HEK293 (cell line): ENCODE measurements at regions not wholly inside any gene's neighbourhood (a gene's known extent, or its start where the extent isn't known, plus 50 kb on each side); places are given as distances from the start of the nearest gene placed in this dataset.

ENCODE experiments used
- CTCF ChIA-PET: fragments of 350-600 bp; formaldehyde crosslinking; extraction: SDS; loops from one replicate; lab custom pipeline; 2021; ENCODE audit warnings: antibody characterized with exemption; lab: Yijun Ruan, JAX
- POLR2A ChIA-PET: fragments of 300-600 bp; formaldehyde crosslinking; extraction: SDS; loops from one replicate; lab custom pipeline; 2020; ENCODE audit warnings: antibody characterized with exemption, inconsistent platforms; lab: Yijun Ruan, JAX
- H3K27ac ChIP-seq: fragments of 200-500 bp; sonication (Bioruptor generic); 2 replicates; pipeline ENCODE4 v1.5.1; 2014; ENCODE audit warnings: low read depth, low read length, control low read depth, inconsistent platforms; ENCODE audit errors: extremely low read depth
- H3K36me3 ChIP-seq, 2 experiments: fragments of 200-500 bp in 1 of 2; sonication (Bioruptor generic) in 1 of 2; 1 replicate in 1 of 2; 2 replicates in 1 of 2; pipeline ENCODE4 v1.5.1; 2014 to 2017; ENCODE audit warnings: inconsistent platforms in 2 of 2, low read length in 2 of 2; ENCODE audit not compliant: control insufficient read depth in 2 of 2, insufficient read depth in 1 of 2
- H3K4me1 ChIP-seq: fragments of 200-500 bp; sonication (Bioruptor generic); 2 replicates; pipeline ENCODE4 v1.5.1; 2014; ENCODE audit warnings: mild to moderate bottlenecking, low read length, inconsistent platforms; ENCODE audit not compliant: control insufficient read depth, insufficient read depth
- H3K4me3 ChIP-seq: 2 replicates; pipeline ENCODE4 v1.5.1; 2011; ENCODE audit warnings: low read depth, mild to moderate bottlenecking, control low read depth, low read length, moderate library complexity
- H3K9me3 ChIP-seq: fragments of 200-500 bp; sonication (Bioruptor generic); 2 replicates; pipeline ENCODE4 v1.5.1; 2014; ENCODE audit warnings: low read depth, low read length, inconsistent platforms; ENCODE audit not compliant: control insufficient read depth, insufficient read depth
- HOXD13 ChIP-seq: sonication (generic); formaldehyde crosslinking; IDR thresholded peaks from 2 replicates; pipeline ENCODE4 v1.8.0; 2022; ENCODE audit warnings: missing genetic modification reagents, borderline replicate concordance
- MEIS1 ChIP-seq: sonication (generic); formaldehyde crosslinking; IDR thresholded peaks from 2 replicates; pipeline ENCODE4 v1.8.1; 2022; ENCODE audit warnings: missing genetic modification reagents, mild to moderate bottlenecking, borderline replicate concordance
- OSR2 ChIP-seq: fragments of 450-650 bp; formaldehyde crosslinking; IDR thresholded peaks from 2 replicates; pipeline ENCODE4 v1.5.1; 2016; ENCODE audit warnings: missing biosample characterization, missing genetic modification characterization
- SCRT1 ChIP-seq: fragments of 450-650 bp; formaldehyde crosslinking; IDR thresholded peaks from 2 replicates; pipeline ENCODE4 v1.5.1; 2016; ENCODE audit warnings: missing biosample characterization, missing genetic modification characterization, borderline replicate concordance
- ZBTB17 ChIP-seq: fragments of 450-650 bp; formaldehyde crosslinking; IDR thresholded peaks from 2 replicates; pipeline ENCODE4 v1.5.1; 2016; ENCODE audit warnings: missing biosample characterization, missing genetic modification characterization
- ZIC2 ChIP-seq: fragments of 450-650 bp; formaldehyde crosslinking; IDR thresholded peaks from 2 replicates; pipeline ENCODE4 v1.5.1; 2016; ENCODE audit warnings: missing biosample characterization, missing genetic modification characterization
- ZNF211 ChIP-seq: fragments of 450-650 bp; formaldehyde crosslinking; IDR thresholded peaks from 2 replicates; pipeline ENCODE4 v1.5.1; 2016; ENCODE audit warnings: low read depth, missing biosample characterization, missing genetic modification characterization
- ZNF214 ChIP-seq: fragments of 450-650 bp; formaldehyde crosslinking; IDR thresholded peaks from 2 replicates; pipeline ENCODE4 v1.5.1; 2017; ENCODE audit warnings: missing biosample characterization, mild to moderate bottlenecking, missing genetic modification characterization, borderline replicate concordance
- ZNF24 ChIP-seq: fragments of 450-650 bp; formaldehyde crosslinking; IDR thresholded peaks from 2 replicates; pipeline ENCODE4 v1.5.1; 2016; ENCODE audit warnings: missing biosample characterization, missing genetic modification characterization
- ZNF394 ChIP-seq: fragments of 450-650 bp; formaldehyde crosslinking; IDR thresholded peaks from 2 replicates; pipeline ENCODE4 v1.5.1; 2016; ENCODE audit warnings: missing biosample characterization, missing genetic modification characterization, mild to moderate bottlenecking, moderate library complexity, borderline replicate concordance
- ZSCAN30 ChIP-seq: fragments of 450-650 bp; IDR thresholded peaks from 2 replicates; pipeline ENCODE4 v1.5.1; 2018; ENCODE audit warnings: missing biosample characterization, mild to moderate bottlenecking, missing genetic modification characterization, moderate library complexity
- TF ChIP-seq, protein P1 (sequence below): fragments of 450-650 bp; formaldehyde crosslinking; IDR thresholded peaks from 2 replicates; pipeline ENCODE4 v1.5.1; 2017; ENCODE audit warnings: missing biosample characterization, missing genetic modification characterization
- TF ChIP-seq, protein P2 (sequence below): fragments of 450-650 bp; formaldehyde crosslinking; IDR thresholded peaks from 2 replicates; pipeline ENCODE4 v1.5.1; 2017; ENCODE audit warnings: missing biosample characterization, missing genetic modification characterization
- TF ChIP-seq, protein P3 (sequence below): fragments of 450-650 bp; formaldehyde crosslinking; IDR thresholded peaks from 2 replicates; pipeline ENCODE4 v1.5.1; 2016; ENCODE audit warnings: missing biosample characterization, missing genetic modification characterization
- TF ChIP-seq, protein P4 (sequence below): fragments of 450-650 bp; formaldehyde crosslinking; IDR thresholded peaks from 2 replicates; pipeline ENCODE4 v1.5.1; 2016; ENCODE audit warnings: missing biosample characterization, missing genetic modification characterization
- TF ChIP-seq, protein P5 (sequence below): fragments of 450-650 bp; formaldehyde crosslinking; IDR thresholded peaks from 2 replicates; pipeline ENCODE4 v1.5.1; 2017; ENCODE audit warnings: missing biosample characterization, missing genetic modification characterization

DNA sequence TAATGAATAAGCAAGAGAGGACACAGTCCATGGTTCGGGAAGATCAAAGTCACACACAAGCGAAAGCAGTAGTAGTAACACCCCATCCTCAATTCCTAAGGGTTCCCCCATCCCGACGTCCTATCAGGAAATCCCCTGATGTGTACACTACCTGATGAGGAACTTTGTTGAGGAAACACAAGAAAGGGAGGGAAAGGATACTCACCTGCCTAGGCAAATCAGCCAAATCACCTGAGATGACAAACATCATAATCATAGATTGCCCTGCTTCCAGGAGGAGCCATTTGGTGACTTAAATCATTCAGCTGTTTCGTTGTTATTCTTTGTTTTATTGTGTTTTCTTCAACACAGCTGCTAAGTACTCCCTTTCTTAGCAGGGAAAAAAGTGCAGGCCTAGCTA lies 55.5 kb upstream of the SPOPL start:
- 0 out of 2 replicates have a peak, but pooled peaks cover 3% of the 10 kb centered on the region for H3K4me1 ChIP-seq
- ChIA-PET CTCF (interaction anchor here (0.7 kb wide), 1 partner anchor 73 kb away, joined by 5 read pairs; no protein-coding TSS in a partner anchor), POLR2A (no interaction called here)
- H3K36me3 ChIP-seq, result no peaks in the 10 kb centered on the region
- no peak overlapping the region for H3K4me3 ChIP-seq
- TF ChIP-seq ZNF211 (tag by site-specific recombination) (no peak), OSR2 (no peak), ZBTB17 (tag by site-specific recombination) (no peak), ZNF394 (tag by site-specific recombination) (no peak), ZIC2 (no peak), ZSCAN30 (no peak), ZNF24 (no peak), ZNF214 (tag by site-specific recombination) (no peak), HOXD13 (CRISPR knock-in tag) (no peak), SCRT1 (no peak)
- TF ChIP-seq, protein P1, sequence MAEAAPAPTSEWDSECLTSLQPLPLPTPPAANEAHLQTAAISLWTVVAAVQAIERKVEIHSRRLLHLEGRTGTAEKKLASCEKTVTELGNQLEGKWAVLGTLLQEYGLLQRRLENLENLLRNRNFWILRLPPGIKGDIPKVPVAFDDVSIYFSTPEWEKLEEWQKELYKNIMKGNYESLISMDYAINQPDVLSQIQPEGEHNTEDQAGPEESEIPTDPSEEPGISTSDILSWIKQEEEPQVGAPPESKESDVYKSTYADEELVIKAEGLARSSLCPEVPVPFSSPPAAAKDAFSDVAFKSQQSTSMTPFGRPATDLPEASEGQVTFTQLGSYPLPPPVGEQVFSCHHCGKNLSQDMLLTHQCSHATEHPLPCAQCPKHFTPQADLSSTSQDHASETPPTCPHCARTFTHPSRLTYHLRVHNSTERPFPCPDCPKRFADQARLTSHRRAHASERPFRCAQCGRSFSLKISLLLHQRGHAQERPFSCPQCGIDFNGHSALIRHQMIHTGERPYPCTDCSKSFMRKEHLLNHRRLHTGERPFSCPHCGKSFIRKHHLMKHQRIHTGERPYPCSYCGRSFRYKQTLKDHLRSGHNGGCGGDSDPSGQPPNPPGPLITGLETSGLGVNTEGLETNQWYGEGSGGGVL (tag by site-specific recombination), result no peak
- TF ChIP-seq, protein P2, sequence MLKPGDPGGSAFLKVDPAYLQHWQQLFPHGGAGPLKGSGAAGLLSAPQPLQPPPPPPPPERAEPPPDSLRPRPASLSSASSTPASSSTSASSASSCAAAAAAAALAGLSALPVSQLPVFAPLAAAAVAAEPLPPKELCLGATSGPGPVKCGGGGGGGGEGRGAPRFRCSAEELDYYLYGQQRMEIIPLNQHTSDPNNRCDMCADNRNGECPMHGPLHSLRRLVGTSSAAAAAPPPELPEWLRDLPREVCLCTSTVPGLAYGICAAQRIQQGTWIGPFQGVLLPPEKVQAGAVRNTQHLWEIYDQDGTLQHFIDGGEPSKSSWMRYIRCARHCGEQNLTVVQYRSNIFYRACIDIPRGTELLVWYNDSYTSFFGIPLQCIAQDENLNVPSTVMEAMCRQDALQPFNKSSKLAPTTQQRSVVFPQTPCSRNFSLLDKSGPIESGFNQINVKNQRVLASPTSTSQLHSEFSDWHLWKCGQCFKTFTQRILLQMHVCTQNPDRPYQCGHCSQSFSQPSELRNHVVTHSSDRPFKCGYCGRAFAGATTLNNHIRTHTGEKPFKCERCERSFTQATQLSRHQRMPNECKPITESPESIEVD, result no peak
- TF ChIP-seq, protein P3, sequence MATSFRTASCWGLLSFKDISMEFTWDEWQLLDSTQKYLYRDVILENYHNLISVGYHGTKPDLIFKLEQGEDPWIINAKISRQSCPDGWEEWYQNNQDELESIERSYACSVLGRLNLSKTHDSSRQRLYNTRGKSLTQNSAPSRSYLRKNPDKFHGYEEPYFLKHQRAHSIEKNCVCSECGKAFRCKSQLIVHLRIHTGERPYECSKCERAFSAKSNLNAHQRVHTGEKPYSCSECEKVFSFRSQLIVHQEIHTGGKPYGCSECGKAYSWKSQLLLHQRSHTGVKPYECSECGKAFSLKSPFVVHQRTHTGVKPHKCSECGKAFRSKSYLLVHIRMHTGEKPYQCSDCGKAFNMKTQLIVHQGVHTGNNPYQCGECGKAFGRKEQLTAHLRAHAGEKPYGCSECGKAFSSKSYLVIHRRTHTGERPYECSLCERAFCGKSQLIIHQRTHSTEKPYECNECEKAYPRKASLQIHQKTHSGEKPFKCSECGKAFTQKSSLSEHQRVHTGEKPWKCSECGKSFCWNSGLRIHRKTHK (tag by site-specific recombination), result no peak
- TF ChIP-seq, protein P4, sequence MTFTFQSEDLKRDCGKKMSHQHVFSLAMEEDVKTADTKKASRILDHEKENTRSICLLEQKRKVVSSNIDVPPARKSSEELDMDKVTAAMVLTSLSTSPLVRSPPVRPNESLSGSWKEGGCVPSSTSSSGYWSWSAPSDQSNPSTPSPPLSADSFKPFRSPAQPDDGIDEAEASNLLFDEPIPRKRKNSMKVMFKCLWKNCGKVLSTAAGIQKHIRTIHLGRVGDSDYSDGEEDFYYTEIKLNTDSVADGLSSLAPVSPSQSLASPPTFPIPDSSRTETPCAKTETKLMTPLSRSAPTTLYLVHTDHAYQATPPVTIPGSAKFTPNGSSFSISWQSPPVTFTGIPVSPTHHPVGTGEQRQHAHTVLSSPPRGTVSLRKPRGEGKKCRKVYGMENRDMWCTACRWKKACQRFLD (tag by site-specific recombination), result no peak
- H3K9me3 ChIP-seq, result no peaks in the 10 kb centered on the region
- H3K27ac ChIP-seq, result no peak overlapping the region

DNA sequence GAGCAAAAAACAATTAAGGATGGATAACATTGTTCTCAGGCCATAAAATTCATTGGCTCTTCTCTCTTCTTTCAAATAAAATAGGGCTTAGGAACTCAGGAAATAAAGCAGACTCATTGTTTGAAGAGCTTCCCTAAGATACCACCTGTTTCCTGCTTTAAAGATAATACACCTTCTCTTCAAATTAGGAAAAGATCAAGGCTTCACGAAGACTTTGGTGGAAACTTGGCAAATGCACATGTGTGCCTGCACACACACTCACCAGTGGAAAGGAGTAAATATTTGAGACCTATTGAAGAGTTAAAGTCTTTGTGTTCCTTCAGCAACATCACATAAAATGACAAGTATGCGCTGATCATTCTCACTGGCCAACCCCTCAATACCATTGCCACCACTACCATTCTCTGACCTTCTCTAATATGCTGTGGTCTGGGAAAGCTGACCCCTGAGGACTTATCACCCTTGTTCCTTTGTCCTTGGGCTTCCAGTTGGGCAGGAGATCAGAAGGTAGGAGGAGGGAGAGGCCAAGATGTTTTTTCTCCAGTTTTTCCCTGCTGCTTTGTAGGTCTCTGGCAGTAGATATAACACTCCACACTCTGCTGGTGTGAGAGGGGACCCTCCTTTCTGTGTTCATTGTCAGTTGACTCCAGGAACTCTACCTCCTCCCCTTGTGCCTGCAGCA lies 53.5 kb upstream of the SPOPL start:
- H3K9me3 ChIP-seq, result no peaks in the 10 kb centered on the region
- H3K27ac ChIP-seq, result no peak overlapping the region
- POLR2A ChIA-PET, result no interaction called here

More for the DNA sequence above, 53.5 kb upstream of the SPOPL start:
- H3K4me3 ChIP-seq, result no peak overlapping the region
- H3K36me3 ChIP-seq, result no peaks in the 10 kb centered on the region
- CTCF ChIA-PET, result no interaction called here
- 0 out of 2 replicates have a peak, but pooled peaks cover 3% of the 10 kb centered on the region for H3K4me1 ChIP-seq
- TF ChIP-seq MEIS1 (CRISPR knock-in tag), result no peak
- TF ChIP-seq, protein P5, sequence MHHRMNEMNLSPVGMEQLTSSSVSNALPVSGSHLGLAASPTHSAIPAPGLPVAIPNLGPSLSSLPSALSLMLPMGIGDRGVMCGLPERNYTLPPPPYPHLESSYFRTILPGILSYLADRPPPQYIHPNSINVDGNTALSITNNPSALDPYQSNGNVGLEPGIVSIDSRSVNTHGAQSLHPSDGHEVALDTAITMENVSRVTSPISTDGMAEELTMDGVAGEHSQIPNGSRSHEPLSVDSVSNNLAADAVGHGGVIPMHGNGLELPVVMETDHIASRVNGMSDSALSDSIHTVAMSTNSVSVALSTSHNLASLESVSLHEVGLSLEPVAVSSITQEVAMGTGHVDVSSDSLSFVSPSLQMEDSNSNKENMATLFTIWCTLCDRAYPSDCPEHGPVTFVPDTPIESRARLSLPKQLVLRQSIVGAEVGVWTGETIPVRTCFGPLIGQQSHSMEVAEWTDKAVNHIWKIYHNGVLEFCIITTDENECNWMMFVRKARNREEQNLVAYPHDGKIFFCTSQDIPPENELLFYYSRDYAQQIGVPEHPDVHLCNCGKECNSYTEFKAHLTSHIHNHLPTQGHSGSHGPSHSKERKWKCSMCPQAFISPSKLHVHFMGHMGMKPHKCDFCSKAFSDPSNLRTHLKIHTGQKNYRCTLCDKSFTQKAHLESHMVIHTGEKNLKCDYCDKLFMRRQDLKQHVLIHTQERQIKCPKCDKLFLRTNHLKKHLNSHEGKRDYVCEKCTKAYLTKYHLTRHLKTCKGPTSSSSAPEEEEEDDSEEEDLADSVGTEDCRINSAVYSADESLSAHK (tag by site-specific recombination), result no peak
